ENCODE measurements at regions not wholly inside any gene's neighbourhood (a gene's known extent, or its start where the extent isn't known, plus 50 kb on each side); places are given as distances from the start of the nearest gene placed in this dataset.

DNA sequence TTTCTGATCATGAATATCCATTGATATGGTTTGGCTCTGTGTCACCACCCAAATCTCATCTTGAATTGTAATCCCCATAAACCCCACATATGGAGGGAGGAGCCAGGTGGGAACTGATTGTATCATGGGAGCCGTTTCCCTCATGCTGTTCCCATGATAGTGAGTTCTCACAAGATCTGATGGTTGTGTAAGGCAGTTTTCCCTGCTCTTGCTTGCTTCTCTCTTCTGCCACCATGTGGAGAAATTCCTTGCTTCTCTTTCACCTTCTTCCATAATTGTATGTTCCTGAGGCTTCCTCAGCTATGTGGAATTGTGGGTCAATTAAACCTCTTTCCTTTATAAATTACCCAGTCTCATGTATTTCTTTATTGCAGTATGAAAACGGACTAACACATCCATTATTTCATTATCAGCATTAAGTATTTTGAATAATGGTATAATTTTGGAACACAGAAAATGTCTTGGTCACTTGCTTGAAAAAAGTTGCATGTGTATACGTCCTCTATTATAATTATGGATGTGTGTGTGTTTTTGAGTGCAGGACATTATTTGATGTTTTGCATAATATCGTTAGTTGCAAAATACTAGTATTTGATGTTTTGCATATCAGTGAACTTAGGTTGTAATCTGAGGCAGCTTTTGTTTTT, 334.6 kb downstream of the PCDH10 start:
- ChIA-PET CTCF (interaction anchor here (2.2 kb wide), 1 partner anchor 329 kb away, joined by 7 read pairs; no protein-coding TSS in a partner anchor), POLR2A (interaction anchor here (0.7 kb wide), 1 partner anchor 22 kb away, joined by 3 read pairs; no protein-coding TSS in a partner anchor)
- DNase-seq (ENCODE audit: extremely low spot score) = no peak
- no peak for TF ChIP-seq ELF4 (IDR thresholded peaks at IDR 0.05)
- TF ChIP-seq NFRKB (IDR thresholded peaks at IDR 0.05) = no peak
- no peak for TF ChIP-seq ARNT (IDR thresholded peaks at IDR 0.05)
- TF ChIP-seq, protein P1, sequence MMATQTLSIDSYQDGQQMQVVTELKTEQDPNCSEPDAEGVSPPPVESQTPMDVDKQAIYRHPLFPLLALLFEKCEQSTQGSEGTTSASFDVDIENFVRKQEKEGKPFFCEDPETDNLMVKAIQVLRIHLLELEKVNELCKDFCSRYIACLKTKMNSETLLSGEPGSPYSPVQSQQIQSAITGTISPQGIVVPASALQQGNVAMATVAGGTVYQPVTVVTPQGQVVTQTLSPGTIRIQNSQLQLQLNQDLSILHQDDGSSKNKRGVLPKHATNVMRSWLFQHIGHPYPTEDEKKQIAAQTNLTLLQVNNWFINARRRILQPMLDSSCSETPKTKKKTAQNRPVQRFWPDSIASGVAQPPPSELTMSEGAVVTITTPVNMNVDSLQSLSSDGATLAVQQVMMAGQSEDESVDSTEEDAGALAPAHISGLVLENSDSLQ (IDR thresholded peaks at IDR 0.05) = no peak
- TF ChIP-seq BHLHE40 (IDR thresholded peaks at IDR 0.05; ENCODE audit: borderline replicate concordance) = no peak
- TF ChIP-seq ZNF384 (IDR thresholded peaks at IDR 0.05) = no peak
- TF ChIP-seq LEF1 (IDR thresholded peaks at IDR 0.05; ENCODE audit: borderline replicate concordance) = no peak
- TF ChIP-seq FOXK2 (IDR thresholded peaks at IDR 0.05) = no peak

GRCh38 chr4:133476063-133476462, 327.0 kb downstream of the PCDH10 start:
- TF ChIP-seq FOXA1 (IDR thresholded peaks at IDR 0.05) (no peak), ARNT (IDR thresholded peaks at IDR 0.05) (no peak), NFRKB (IDR thresholded peaks at IDR 0.05) (no peak), BHLHE40 (IDR thresholded peaks at IDR 0.05; ENCODE audit: borderline replicate concordance) (no peak), SUZ12 (IDR thresholded peaks at IDR 0.05) (no peak), L3MBTL2 (conservative IDR thresholded peaks at IDR 0.05) (no peak), SP1 (IDR thresholded peaks at IDR 0.05) (no peak), HDGF (IDR thresholded peaks at IDR 0.05; ENCODE audit: borderline replicate concordance) (no peak), ZNF384 (IDR thresholded peaks at IDR 0.05) (no peak)
- TF ChIP-seq, protein P1 (IDR thresholded peaks at IDR 0.05) = no peak
- POLR2A ChIA-PET = no interaction called here
- CTCF ChIA-PET = interaction anchor here (0.7 kb wide), 2 partner anchors 269 to 279 kb away, joined by 3 to 5 read pairs; no protein-coding TSS in a partner anchor
- DNase-seq (ENCODE audit: extremely low spot score) = no peak

DNA sequence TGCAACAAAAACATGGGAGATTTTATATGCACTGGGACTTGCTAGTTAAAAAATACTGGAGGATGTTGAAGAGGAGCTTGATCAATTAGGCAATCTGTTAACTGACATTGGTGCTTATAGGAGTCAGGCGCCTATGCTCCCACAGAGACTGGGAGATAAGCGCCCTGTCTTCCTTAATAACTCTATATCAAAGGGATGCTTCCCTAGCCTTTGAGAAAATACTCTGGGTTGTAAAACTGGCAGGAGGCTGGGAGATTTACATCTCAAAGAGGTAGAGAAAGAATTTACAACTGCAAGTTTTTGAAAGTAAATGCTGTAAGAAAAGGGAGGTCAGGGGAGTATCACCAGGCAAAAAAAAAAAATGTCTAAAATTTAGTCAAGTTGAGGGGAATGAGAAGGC, 325.4 kb downstream of the PCDH10 start:
- CTCF ChIA-PET = no interaction called here

GRCh38 chr4:133472244-133472643, 323.1 kb downstream of the PCDH10 start:
- POLR2A ChIA-PET = no interaction called here
- no peak for DNase-seq (ENCODE audit: extremely low spot score)
- TF ChIP-seq BHLHE40 (IDR thresholded peaks at IDR 0.05; ENCODE audit: borderline replicate concordance) (no peak), FOXA1 (IDR thresholded peaks at IDR 0.05) (no peak), ZNF384 (IDR thresholded peaks at IDR 0.05) (no peak), ELF4 (IDR thresholded peaks at IDR 0.05) (no peak), LEF1 (IDR thresholded peaks at IDR 0.05; ENCODE audit: borderline replicate concordance) (no peak)
- CTCF ChIA-PET = no interaction called here

More for the DNA sequence above, 325.4 kb downstream of the PCDH10 start:
- no peak for DNase-seq (ENCODE audit: extremely low spot score)
- TF ChIP-seq SP1 (IDR thresholded peaks at IDR 0.05) (no peak), ZNF384 (IDR thresholded peaks at IDR 0.05) (no peak), CTBP1 (IDR thresholded peaks at IDR 0.05; ENCODE audit: borderline replicate concordance) (no peak), ELF4 (IDR thresholded peaks at IDR 0.05) (no peak), HDGF (IDR thresholded peaks at IDR 0.05; ENCODE audit: borderline replicate concordance) (no peak), BHLHE40 (IDR thresholded peaks at IDR 0.05; ENCODE audit: borderline replicate concordance) (no peak), FOXK2 (IDR thresholded peaks at IDR 0.05) (no peak), FOXA1 (IDR thresholded peaks at IDR 0.05) (no peak), NFRKB (IDR thresholded peaks at IDR 0.05) (no peak), TARDBP (IDR thresholded peaks at IDR 0.05) (no peak), ARNT (IDR thresholded peaks at IDR 0.05) (no peak)
- POLR2A ChIA-PET = no interaction called here

DNA sequence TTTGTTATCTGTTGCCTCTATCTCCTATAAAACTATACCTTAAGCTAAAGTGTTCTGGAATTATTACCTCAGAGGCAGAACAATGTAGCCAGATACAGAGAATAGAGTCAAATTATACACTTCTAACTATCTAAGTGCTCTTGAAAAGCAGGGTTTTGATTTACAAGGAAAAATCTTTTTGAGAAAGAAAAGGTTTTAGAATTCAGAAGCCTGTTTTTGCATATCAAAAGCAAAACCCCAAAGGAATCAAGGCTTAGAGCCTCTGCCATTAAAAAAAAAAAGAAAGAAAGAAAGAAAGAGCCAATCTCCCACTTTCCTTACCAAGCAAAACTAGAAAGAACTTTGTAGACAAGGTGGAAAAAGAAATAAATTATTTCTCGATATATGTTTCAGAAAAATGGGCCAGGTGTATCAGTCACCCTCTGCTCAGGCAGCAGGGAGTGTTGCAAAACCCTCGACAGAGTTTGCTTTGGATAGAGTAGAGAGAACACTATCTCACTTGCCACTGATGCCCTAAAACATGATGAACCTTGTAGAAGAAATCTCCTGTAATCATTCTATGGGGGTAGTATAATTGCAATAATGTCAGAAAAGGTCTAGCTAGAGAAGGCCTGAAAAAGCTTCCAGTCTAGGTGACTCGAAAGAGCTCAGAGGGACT, 318.3 kb downstream of the PCDH10 start:
- CTCF ChIA-PET = no interaction called here
- TF ChIP-seq FOXA1 (IDR thresholded peaks at IDR 0.05) = no peak
- no peak for TF ChIP-seq CTBP1 (IDR thresholded peaks at IDR 0.05; ENCODE audit: borderline replicate concordance)
- TF ChIP-seq ARNT (IDR thresholded peaks at IDR 0.05) = no peak
- TF ChIP-seq NFRKB (IDR thresholded peaks at IDR 0.05) = no peak
- TF ChIP-seq ZNF384 (IDR thresholded peaks at IDR 0.05) = no peak
- POLR2A ChIA-PET = no interaction called here

GRCh38 chr4:133465022-133465421, 315.9 kb downstream of the PCDH10 start:
- CTCF ChIA-PET = no interaction called here

More for the DNA sequence above, 318.3 kb downstream of the PCDH10 start:
- DNase-seq (ENCODE audit: extremely low spot score) = no peak

More at GRCh38 chr4:133465022-133465421, 315.9 kb downstream of the PCDH10 start:
- no peak for TF ChIP-seq ARNT (IDR thresholded peaks at IDR 0.05)
- TF ChIP-seq, protein P1 (IDR thresholded peaks at IDR 0.05) = no peak
- TF ChIP-seq TARDBP (IDR thresholded peaks at IDR 0.05) = no peak
- TF ChIP-seq HDGF (IDR thresholded peaks at IDR 0.05; ENCODE audit: borderline replicate concordance) = no peak
- no peak for TF ChIP-seq FOXA1 (IDR thresholded peaks at IDR 0.05)
- DNase-seq (ENCODE audit: extremely low spot score) = no peak
- POLR2A ChIA-PET = no interaction called here

Measured in HEK293T (cell line).